ENCODE measurements at regions not wholly inside any gene's neighbourhood (a gene's known extent, or its start where the extent isn't known, plus 50 kb on each side); places are given as distances from the start of the nearest gene placed in this dataset.
A peak's percentile ranks its signal among the peaks of the same experiment; 100 is the strongest.
"Not testable (repeated sequence)": the region's sequence is repeated elsewhere in the genome, so short reads cannot be mapped to it uniquely, and the experiment has no call there.

GRCh38 chr5:157951673-157952373 is 92.9 kb upstream of the CLINT1 start:
- no peak overlapping the region for H3K27ac ChIP-seq
- no peak for DNase-seq (ENCODE audit: low read depth, low spot score)

GRCh38 chr5:157949520-157949919 is 90.6 kb upstream of the CLINT1 start:
- DNase-seq (ENCODE audit: low read depth, low spot score), result no peak
- H3K27ac ChIP-seq, result no peak overlapping the region

- DNase-seq (ENCODE audit: low read depth, low spot score), result peak; percentile 54
- H3K27ac ChIP-seq, result no peak overlapping the region
Observed at GRCh38 chr5:157948738-157949410, 89.9 kb upstream of the CLINT1 start.

GRCh38 chr5:157947156-157947555 is 88.2 kb upstream of the CLINT1 start:
- no peak for DNase-seq (ENCODE audit: low read depth, low spot score)
- H3K27ac ChIP-seq, result no peak overlapping the region

GRCh38 chr5:157945822-157946221 is 86.9 kb upstream of the CLINT1 start:
- H3K27ac ChIP-seq; DNase-seq (ENCODE audit: low read depth, low spot score): not testable (repeated sequence)

GRCh38 chr5:157944938-157945337 is 86.0 kb upstream of the CLINT1 start:
- DNase-seq (ENCODE audit: low read depth, low spot score), result no peak
- H3K27ac ChIP-seq, result no peak overlapping the region

- no peak for DNase-seq (ENCODE audit: low read depth, low spot score)
Observed at GRCh38 chr5:157944077-157944633, 85.2 kb upstream of the CLINT1 start.

GRCh38 chr5:157942595-157942994 is 83.7 kb upstream of the CLINT1 start:
- DNase-seq (ENCODE audit: low read depth, low spot score), result no peak
- H3K27ac ChIP-seq, result no peak overlapping the region

More at GRCh38 chr5:157944077-157944633, 85.2 kb upstream of the CLINT1 start:
- H3K27ac ChIP-seq, result no peak overlapping the region

- no peak for DNase-seq (ENCODE audit: low read depth, low spot score)
Observed at GRCh38 chr5:157941616-157942015, 82.7 kb upstream of the CLINT1 start.

GRCh38 chr5:157938101-157938500 is 79.2 kb upstream of the CLINT1 start:
- not testable (repeated sequence) for DNase-seq (ENCODE audit: low read depth, low spot score); H3K27ac ChIP-seq

More at GRCh38 chr5:157941616-157942015, 82.7 kb upstream of the CLINT1 start:
- H3K27ac ChIP-seq, result no peak overlapping the region

- DNase-seq (ENCODE audit: low read depth, low spot score); H3K27ac ChIP-seq: not testable (repeated sequence)
Observed at GRCh38 chr5:157936776-157937501, 78.0 kb upstream of the CLINT1 start.

GRCh38 chr5:157934600-157934999 is 75.7 kb upstream of the CLINT1 start:
- no peak for DNase-seq (ENCODE audit: low read depth, low spot score)
- no peak overlapping the region for H3K27ac ChIP-seq

- no peak overlapping the region for H3K27ac ChIP-seq
- no peak for DNase-seq (ENCODE audit: low read depth, low spot score)
Observed at GRCh38 chr5:157933005-157933404, 74.1 kb upstream of the CLINT1 start.

GRCh38 chr5:157930710-157931109 is 71.8 kb upstream of the CLINT1 start:
- DNase-seq (ENCODE audit: low read depth, low spot score), result no peak
- no peak overlapping the region for H3K27ac ChIP-seq

GRCh38 chr5:157926977-157927376 is 68.0 kb upstream of the CLINT1 start:
- no peak for DNase-seq (ENCODE audit: low read depth, low spot score)
- no peak overlapping the region for H3K27ac ChIP-seq

- no peak overlapping the region for H3K27ac ChIP-seq
- DNase-seq (ENCODE audit: low read depth, low spot score), result no peak
Observed at GRCh38 chr5:157925786-157926671, 67.1 kb upstream of the CLINT1 start.

- no peak overlapping the region for H3K27ac ChIP-seq
- DNase-seq (ENCODE audit: low read depth, low spot score), result no peak
Observed at GRCh38 chr5:157924931-157925729, 66.2 kb upstream of the CLINT1 start.

- H3K27ac ChIP-seq, result no peak overlapping the region
- no peak for DNase-seq (ENCODE audit: low read depth, low spot score)
Observed at GRCh38 chr5:157924490-157924889, 65.5 kb upstream of the CLINT1 start.

GRCh38 chr5:157923765-157924164 is 64.8 kb upstream of the CLINT1 start:
- H3K27ac ChIP-seq, result no peak overlapping the region
- no peak for DNase-seq (ENCODE audit: low read depth, low spot score)

All from epithelial cell of prostate (primary cell).